GM12878 (cell line): ENCODE measurements at regions not wholly inside any gene's neighbourhood (a gene's known extent, or its start where the extent isn't known, plus 50 kb on each side); places are given as distances from the start of the nearest gene placed in this dataset.

Source experiments
- ATAC-seq: fragments of 200-7000 bp; cut with Tn5 transposase; 3 replicates; pipeline ENCODE4 v1.9.1; 2020; ENCODE audit warnings: mild to moderate bottlenecking, moderate library complexity
- BruUV-seq: library from RNA; stranded (reverse); fragments of 400-500 nt; replicated peaks from 2 replicates; lab custom pipeline; 2021; lab: Mats Ljungman, UMichigan
- CTCF ChIA-PET: fragments of 300-600 bp; sonication (Branson Sonifier 250); formaldehyde crosslinking; extraction: SDS; loops from one replicate; lab custom pipeline; 2021; ENCODE audit warnings: inconsistent platforms; lab: Yijun Ruan, JAX
- POLR2A ChIA-PET: fragments of 350-600 bp; formaldehyde crosslinking; extraction: SDS; loops from one replicate; lab custom pipeline; 2021; ENCODE audit warnings: inconsistent platforms; lab: Charles Lee
- RAD21 ChIA-PET: fragments of 300-600 bp; sonication (Branson Sonifier 250); formaldehyde crosslinking; loops from one replicate; lab custom pipeline; 2023; ENCODE audit warnings: antibody characterized with exemption; ENCODE audit not compliant: unreplicated experiment; lab: Charles Lee
- SMC1A ChIA-PET: fragments of 300-600 bp; sonication (Branson Sonifier 250); formaldehyde crosslinking; loops from one replicate; lab custom pipeline; 2023; ENCODE audit not compliant: unreplicated experiment, uncharacterized antibody; lab: Charles Lee
- DNase-seq: peaks from one replicate; pipeline ENCODE4 v3.0.0-alpha.2; 2011; ENCODE audit warnings: low read depth, low spot score
- FAIRE-seq: peaks from 3 replicates; lab custom pipeline; 2011; peaks lifted over from hg19 to GRCh38; lab: Jason Lieb, UNC
- H2AFZ ChIP-seq: 2 replicates; pipeline ENCODE4 v1.6.0; 2011; ENCODE audit warnings: low read depth, low read length, control low read depth; ENCODE audit not compliant: control insufficient read depth
- H3K27ac ChIP-seq: 2 replicates; pipeline ENCODE4 v1.5.1; 2011; ENCODE audit warnings: control low read depth; ENCODE audit not compliant: control insufficient read depth, insufficient read depth
- H3K27me3 ChIP-seq, 2 experiments: replicated peaks in 1 of 2; 2 replicates each; pipeline versions ENCODE4 v1.6.0 to v1.6.1; 2011; ENCODE audit warnings: low read length in 1 of 2; ENCODE audit not compliant: control insufficient read depth in 2 of 2, insufficient read depth in 2 of 2
- H3K36me3 ChIP-seq, 2 experiments: 2 replicates each; pipeline ENCODE4 v1.5.1; 2011; ENCODE audit warnings: low read length in 1 of 2; ENCODE audit not compliant: control insufficient read depth in 2 of 2, insufficient read depth in 2 of 2
- H3K4me1 ChIP-seq: 2 replicates; pipeline ENCODE4 v1.6.1; 2011; ENCODE audit warnings: mild to moderate bottlenecking, low read length, moderate library complexity, mixed read lengths; ENCODE audit not compliant: control insufficient read depth, insufficient read depth
- H3K4me2 ChIP-seq: 2 replicates; pipeline ENCODE4 v1.6.0; 2011; ENCODE audit warnings: control low read depth; ENCODE audit not compliant: control insufficient read depth, insufficient read depth
- H3K4me3 ChIP-seq: fragments of 200-600 bp; sonication (generic); 2 replicates; pipeline ENCODE4 v1.5.1; 2016
- H3K79me2 ChIP-seq: 2 replicates; pipeline ENCODE4 v1.6.0; 2011; ENCODE audit warnings: low read length; ENCODE audit not compliant: control insufficient read depth, insufficient read depth
- H3K9ac ChIP-seq: 2 replicates; pipeline ENCODE4 v1.8.0; 2011; ENCODE audit warnings: low read length, control low read depth, mixed read lengths; ENCODE audit not compliant: control insufficient read depth, insufficient read depth
- H3K9me3 ChIP-seq: replicated peaks from 3 replicates; pipeline ENCODE4 v1.5.1; 2011; ENCODE audit warnings: mild to moderate bottlenecking, low read length; ENCODE audit not compliant: control insufficient read depth, insufficient read depth
- H4K20me1 ChIP-seq: 2 replicates; pipeline ENCODE4 v1.6.0; 2011; ENCODE audit not compliant: control insufficient read depth, insufficient read depth
- ATF3 ChIP-seq: IDR thresholded peaks from 2 replicates; pipeline ENCODE4 v1.6.1; 2011; ENCODE audit warnings: low read depth, mild to moderate bottlenecking, low read length, moderate library complexity, borderline replicate concordance; ENCODE audit errors: extremely low read depth
- CBX5 ChIP-seq: sonication (generic); IDR thresholded peaks from 2 replicates; pipeline ENCODE4 v1.6.1; 2016; ENCODE audit warnings: low read depth, moderate library complexity, mild to moderate bottlenecking, inconsistent platforms
- CEBPB ChIP-seq, 2 experiments: fragments of 150-350 bp in 1 of 2; IDR thresholded peaks; 2 replicates each; pipeline ENCODE4 v1.6.1; 2012 to 2014; ENCODE audit warnings: low read depth in 2 of 2, low read length in 2 of 2, borderline replicate concordance in 1 of 2, inconsistent platforms in 1 of 2
- EGR1 ChIP-seq, 2 experiments: IDR thresholded peaks; 1 replicate in 1 of 2; 2 replicates in 1 of 2; pipeline ENCODE4 v1.6.1; 2011 to 2012; ENCODE audit warnings: low read depth in 2 of 2, low read length in 2 of 2, borderline replicate concordance in 1 of 2, mild to moderate bottlenecking in 1 of 2, moderate library complexity in 1 of 2
- RFX5 ChIP-seq: IDR thresholded peaks from 2 replicates; pipeline ENCODE4 v1.6.1; 2011; ENCODE audit warnings: low read depth, low read length, improper control_type of control experiment
- ZBTB40 ChIP-seq: fragments of 450-650 bp; IDR thresholded peaks from 2 replicates; pipeline ENCODE4 v1.6.1; 2016; ENCODE audit warnings: mild to moderate bottlenecking, moderate library complexity, borderline replicate concordance
- ZNF687 ChIP-seq: fragments of 450-650 bp; IDR thresholded peaks from 2 replicates; pipeline ENCODE4 v1.6.1; 2017; ENCODE audit warnings: mild to moderate bottlenecking, moderate library complexity
- ZSCAN29 ChIP-seq: fragments of 450-650 bp; IDR thresholded peaks from 2 replicates; pipeline ENCODE4 v1.6.1; 2017; ENCODE audit warnings: mild to moderate bottlenecking, moderate library complexity
- WGBS: methylation state at CpG from one replicate; pipeline ENCODE4 v1.1.6; 2016; ENCODE audit warnings: low lambda C conversion rate; ENCODE audit not compliant: insufficient replicate concordance, insufficient coverage; ENCODE audit errors: missing lambda C conversion rate; 5-methylcytosine and 5-hydroxymethylcytosine counted together
- in situ Hi-C: fragments of 300-500 bp; cut with MboI; formaldehyde crosslinking; loops from 9 replicates; pipeline ENCODE4 v1.14.3; 2018; ENCODE audit warnings: mixed read lengths
- intact Hi-C: fragments of 100-400 bp; cut with micrococcal nuclease; formaldehyde crosslinking; loops from one replicate; pipeline ENCODE4 v1.14.2; 2022; ENCODE audit not compliant: unreplicated experiment
- TF ChIP-seq, protein P1 (sequence below): IDR thresholded peaks from 2 replicates; pipeline ENCODE4 v1.6.1; 2011; ENCODE audit warnings: mild to moderate bottlenecking, low read depth, low read length, moderate library complexity; ENCODE audit not compliant: insufficient replicate concordance
- TF ChIP-seq, protein P2 (sequence below): fragments of 450-650 bp; IDR thresholded peaks from 2 replicates; pipeline ENCODE4 v1.6.1; 2017; ENCODE audit warnings: borderline replicate concordance

DNA sequence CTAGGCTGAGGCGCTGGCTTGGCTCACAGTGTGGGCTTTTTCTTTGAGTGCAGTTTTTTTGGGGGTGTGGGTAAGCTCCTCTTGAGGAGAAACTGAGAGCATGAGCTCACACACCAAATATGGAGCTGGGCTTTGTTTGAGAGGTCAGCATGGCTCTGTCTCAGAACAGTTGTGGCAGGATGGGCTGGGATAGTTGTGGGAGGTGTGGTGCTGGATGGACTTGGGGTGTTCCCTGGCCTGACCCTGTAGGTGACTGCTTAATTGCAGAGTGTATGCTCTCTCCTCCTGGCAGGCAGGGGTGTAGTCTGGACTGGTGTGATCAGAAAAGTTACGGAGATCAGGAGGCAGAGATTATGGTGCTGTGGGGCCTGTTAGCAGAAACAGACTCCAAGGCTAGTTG lies 64.3 kb upstream of the PGBD5 start (continued):
- no peak for TF ChIP-seq CEBPB (IDR thresholded peaks at IDR 0.05; ENCODE audit: borderline replicate concordance in 1 of 2, low read depth in 2 of 2, low read length in 2 of 2)

GRCh38 chr1:230487773-230488428 lies 61.8 kb upstream of the PGBD5 start:
- CTCF ChIA-PET: no interaction called here
- in situ Hi-C loops (no loop called here), intact Hi-C loops (no loop called here)
- RAD21 ChIA-PET: no interaction called here
- BruUV-seq: no TSS peak
- WGBS: 34% methylated on average over 4 of the region's 4 CpGs
- no peaks in the 10 kb centered on the region for H3K36me3 ChIP-seq
- H3K9ac ChIP-seq: no peak overlapping the region
- POLR2A ChIA-PET: no interaction called here
- no peak overlapping the region for H3K4me2 ChIP-seq
- no peaks in the 10 kb centered on the region for H3K9me3 ChIP-seq
- no peaks in the 10 kb centered on the region for H4K20me1 ChIP-seq
- SMC1A ChIA-PET: no interaction called here
- no peaks in the 10 kb centered on the region; a peak in 1 of 4 replicates for H3K27me3 ChIP-seq
- no peak for DNase-seq
- no peak for FAIRE-seq
- H3K4me3 ChIP-seq: no peak overlapping the region
- ATAC-seq: no peak
- H2AFZ ChIP-seq: no peak overlapping the region
- no peaks in the 10 kb centered on the region for H3K79me2 ChIP-seq
- H3K27ac ChIP-seq: no peak overlapping the region
- H3K4me1 ChIP-seq: no peaks in the 10 kb centered on the region
- TF ChIP-seq CBX5: no peak
- TF ChIP-seq ZSCAN29: no peak
- no peak for TF ChIP-seq EGR1 (IDR thresholded peaks at IDR 0.05; ENCODE audit: borderline replicate concordance in 1 of 2, low read depth in 2 of 2, low read length in 2 of 2)
- no peak for TF ChIP-seq ZBTB40
- TF ChIP-seq, protein P1, sequence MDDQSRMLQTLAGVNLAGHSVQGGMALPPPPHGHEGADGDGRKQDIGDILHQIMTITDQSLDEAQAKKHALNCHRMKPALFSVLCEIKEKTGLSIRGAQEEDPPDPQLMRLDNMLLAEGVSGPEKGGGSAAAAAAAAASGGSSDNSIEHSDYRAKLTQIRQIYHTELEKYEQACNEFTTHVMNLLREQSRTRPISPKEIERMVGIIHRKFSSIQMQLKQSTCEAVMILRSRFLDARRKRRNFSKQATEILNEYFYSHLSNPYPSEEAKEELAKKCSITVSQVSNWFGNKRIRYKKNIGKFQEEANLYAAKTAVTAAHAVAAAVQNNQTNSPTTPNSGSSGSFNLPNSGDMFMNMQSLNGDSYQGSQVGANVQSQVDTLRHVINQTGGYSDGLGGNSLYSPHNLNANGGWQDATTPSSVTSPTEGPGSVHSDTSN: no peak
- TF ChIP-seq RFX5: no peak
- no peak for TF ChIP-seq ZNF687
- no peak for TF ChIP-seq ATF3
- TF ChIP-seq, protein P2, sequence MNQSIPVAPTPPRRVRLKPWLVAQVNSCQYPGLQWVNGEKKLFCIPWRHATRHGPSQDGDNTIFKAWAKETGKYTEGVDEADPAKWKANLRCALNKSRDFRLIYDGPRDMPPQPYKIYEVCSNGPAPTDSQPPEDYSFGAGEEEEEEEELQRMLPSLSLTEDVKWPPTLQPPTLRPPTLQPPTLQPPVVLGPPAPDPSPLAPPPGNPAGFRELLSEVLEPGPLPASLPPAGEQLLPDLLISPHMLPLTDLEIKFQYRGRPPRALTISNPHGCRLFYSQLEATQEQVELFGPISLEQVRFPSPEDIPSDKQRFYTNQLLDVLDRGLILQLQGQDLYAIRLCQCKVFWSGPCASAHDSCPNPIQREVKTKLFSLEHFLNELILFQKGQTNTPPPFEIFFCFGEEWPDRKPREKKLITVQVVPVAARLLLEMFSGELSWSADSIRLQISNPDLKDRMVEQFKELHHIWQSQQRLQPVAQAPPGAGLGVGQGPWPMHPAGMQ: no peak
